ENCODE measurements at regions not wholly inside any gene's neighbourhood (a gene's known extent, or its start where the extent isn't known, plus 50 kb on each side); places are given as distances from the start of the nearest gene placed in this dataset.

GRCh38 chr4:115780835-115781234, 667.4 kb upstream of the NDST4 start:
- TF ChIP-seq CTCF (IDR thresholded peaks at IDR 0.05) (no peak), POLR2A (IDR thresholded peaks at IDR 0.05) (no peak), POLR2AphosphoS5 (IDR thresholded peaks at IDR 0.05) (no peak), EP300 (IDR thresholded peaks at IDR 0.05) (no peak)

Data from suprapubic skin (tissue), 4 donors.